GM21825 (cell line): ENCODE measurements at regions not wholly inside any gene's neighbourhood (a gene's known extent, or its start where the extent isn't known, plus 50 kb on each side); places are given as distances from the start of the nearest gene placed in this dataset.
"Not testable (repeated sequence)": the region's sequence is repeated elsewhere in the genome, so short reads cannot be mapped to it uniquely, and the experiment has no call there.

Experiments
- ATAC-seq: cut with Tn5 transposase; IDR thresholded peaks from one replicate; pipeline ENCODE4 v1.9.1; 2021; ENCODE audit warnings: mild to moderate bottlenecking, moderate library complexity; ENCODE audit not compliant: unreplicated experiment

DNA sequence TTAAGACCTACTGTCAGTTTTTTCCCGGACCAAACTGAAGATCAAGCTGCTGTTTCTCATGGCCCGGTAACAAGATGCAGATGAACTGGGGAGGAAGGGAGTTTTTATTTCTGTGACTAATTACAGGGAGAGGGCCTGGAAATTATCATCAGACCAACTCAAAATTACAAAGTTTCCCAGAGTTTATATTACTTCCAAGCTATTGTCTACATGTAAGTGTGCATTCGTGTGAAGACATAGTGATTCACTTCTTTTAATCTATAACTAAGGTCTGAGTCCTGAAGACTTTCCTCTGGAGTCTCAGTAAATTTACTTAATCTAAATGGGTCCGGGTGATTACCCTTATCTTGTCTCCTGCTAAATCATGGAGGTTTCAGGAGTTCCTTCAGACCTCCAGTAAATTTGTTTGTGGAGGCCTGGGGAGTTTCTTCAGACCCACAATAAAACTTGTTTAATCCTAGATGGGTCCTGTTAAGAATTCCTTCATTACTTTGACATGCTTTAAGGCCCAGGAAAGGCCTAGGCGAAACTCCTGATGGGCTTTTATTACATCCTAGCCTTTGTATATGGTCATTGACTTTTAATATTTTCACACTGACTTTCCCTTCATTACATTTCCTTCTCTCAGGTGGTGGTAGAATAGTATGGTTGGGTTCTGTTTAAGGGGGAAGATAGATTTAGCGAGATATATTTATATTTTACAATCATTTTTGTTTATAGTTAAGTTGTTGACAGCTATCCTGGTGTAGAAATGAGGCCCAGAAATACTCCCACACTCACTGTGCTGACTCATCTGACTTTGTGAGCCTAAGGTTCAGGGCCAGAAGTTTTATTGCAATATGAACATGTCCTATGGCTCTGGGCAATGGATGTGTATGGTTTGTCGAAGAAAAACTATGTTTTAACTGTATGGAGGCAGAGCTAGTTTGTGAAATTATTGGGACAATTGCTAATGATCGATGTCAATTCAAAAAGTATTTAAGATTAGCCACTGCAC is 627.0 kb upstream of the FBXO33 start:
- no peak for ATAC-seq

DNA sequence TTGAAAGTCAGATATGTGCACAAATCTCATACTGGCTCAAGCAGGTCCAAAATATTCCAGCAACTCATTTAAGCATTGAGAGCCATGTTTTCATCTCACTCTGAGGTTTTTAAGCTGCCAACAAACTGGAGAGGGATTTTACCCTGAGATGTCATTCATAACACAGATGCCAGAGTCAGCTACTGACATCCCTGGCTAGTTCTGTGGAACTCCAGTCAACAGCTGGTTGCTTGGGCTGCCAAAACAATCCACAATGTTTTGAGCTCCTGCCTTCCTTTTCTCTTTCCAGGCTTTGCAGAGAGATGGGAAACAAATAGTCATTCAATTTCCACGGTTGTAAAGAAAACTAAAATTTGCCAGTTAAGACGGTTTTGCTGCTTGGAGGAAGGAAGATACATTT is 621.2 kb upstream of the FBXO33 start:
- no peak for ATAC-seq

- ATAC-seq, result no peak
These were observed 596.8 kb upstream of the FBXO33 start for GRCh38 chr14:40028991-40029390.

GRCh38 chr14:40025101-40025500 is 592.9 kb upstream of the FBXO33 start:
- ATAC-seq, result no peak

- no peak for ATAC-seq
These were observed 578.7 kb upstream of the FBXO33 start for GRCh38 chr14:40010961-40011360.

DNA sequence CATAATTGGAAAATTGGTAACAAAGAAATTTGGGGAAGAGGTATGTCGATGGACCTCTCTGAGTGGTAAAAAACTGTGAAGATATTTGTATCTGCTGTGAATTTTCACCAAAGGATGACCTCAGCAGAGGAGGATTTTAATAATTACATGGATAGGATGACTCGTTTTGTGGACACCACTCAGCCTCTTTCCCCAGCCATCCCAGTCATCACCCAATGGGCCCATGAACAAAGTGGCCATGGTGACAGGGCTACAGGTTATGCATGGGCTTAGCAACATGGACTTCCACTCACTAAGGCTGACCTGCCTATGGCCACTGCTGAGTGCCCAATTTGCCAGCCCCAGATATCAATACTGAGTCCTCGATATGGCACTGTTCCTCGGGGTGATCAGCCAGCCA is 577.5 kb upstream of the FBXO33 start:
- ATAC-seq, result no peak

DNA sequence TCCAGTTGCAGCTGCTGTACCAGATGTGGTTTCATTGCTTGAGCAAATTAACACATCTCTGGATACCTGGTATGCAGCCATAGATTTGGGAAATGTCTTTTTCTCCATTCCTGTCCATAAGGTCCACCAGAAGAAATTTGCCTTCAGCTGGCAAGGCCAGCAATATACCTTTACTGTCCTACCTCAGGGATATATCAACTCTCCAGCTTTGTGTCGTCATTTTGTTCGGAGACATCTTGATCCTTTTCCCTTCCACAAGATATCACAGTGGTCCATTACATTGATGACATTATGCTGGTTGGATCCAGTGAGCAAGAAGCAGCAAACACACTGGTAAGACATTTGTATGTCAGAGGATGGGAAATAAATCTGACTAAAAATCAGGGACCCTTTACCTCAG is 576.1 kb upstream of the FBXO33 start:
- ATAC-seq, result not testable (repeated sequence)

DNA sequence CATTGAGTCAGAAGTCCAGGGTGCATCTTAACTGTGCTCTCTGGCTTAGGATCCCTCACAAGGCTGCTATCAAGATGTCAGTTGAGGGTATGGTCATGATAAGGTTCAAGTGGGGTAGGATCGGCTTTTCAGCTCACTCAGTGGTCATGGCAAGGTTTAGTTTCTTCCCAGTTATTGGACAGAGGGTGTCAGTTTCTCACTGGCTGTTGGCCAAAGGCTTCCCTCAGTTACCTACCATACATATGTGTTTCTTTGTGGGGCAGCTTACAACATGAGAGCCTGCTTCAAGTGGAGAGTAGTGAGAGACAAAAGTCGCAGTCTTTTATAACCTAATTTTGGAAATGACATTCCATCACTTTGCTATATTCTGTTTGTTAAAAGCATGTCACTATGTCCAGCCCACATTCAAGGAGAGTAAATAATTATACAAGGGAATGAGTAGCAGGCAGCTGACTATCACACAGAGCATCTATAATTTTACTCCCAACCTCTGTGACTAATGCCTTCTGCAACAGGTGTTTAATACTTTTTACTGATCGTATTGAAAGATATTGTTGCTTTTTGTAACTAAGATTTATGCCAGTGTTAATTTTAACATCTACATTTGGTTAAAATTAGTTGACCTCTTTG is 572.8 kb upstream of the FBXO33 start:
- no peak for ATAC-seq

DNA sequence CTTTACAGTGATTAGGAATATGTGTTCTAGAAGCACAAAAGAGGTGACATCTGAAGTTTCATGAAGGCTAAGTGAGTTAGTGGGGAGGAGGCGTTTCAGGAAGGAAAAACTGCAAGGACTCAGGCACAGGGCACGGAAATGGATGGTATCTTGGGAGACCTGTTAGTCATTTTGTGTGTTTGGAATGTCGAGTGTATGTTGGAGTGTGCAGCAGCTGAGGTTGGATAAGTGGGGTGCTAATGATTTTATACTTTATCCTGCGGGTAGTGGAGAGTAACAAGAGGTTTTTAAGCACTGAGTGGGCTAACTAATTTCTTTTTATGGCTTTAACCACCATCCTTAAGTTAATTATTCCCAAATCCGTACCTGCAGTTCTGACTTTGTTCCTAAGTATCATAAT is 571.5 kb upstream of the FBXO33 start:
- ATAC-seq, result no peak

- ATAC-seq, result no peak
These were observed 566.6 kb upstream of the FBXO33 start for GRCh38 chr14:39998854-39999253.

- ATAC-seq, result no peak
These were observed 565.9 kb upstream of the FBXO33 start for GRCh38 chr14:39998114-39998513.

- ATAC-seq, result no peak
These were observed 558.8 kb upstream of the FBXO33 start for GRCh38 chr14:39991041-39991440.

GRCh38 chr14:39988939-39989338 is 556.7 kb upstream of the FBXO33 start:
- no peak for ATAC-seq

GRCh38 chr14:39984323-39984722 is 552.1 kb upstream of the FBXO33 start:
- ATAC-seq, result no peak

DNA sequence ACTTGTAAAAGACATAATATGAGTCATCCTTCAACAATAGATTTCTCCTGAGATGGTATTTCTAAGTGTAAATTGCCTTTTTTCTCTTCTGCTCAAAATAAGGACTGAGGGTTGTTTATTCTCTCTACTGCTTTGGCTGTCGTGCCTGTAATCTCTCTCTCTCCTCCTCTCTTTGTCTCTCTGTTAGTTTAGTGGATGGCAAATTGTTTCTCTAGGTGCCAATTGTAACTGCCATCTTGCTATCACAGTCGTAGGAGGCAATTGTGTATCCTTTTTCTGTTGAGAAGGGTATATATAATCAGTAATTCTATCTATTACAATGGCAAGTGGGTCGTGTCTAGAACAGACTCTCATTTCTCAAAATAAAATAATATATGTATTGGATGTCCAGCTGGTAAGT is 545.0 kb upstream of the FBXO33 start:
- ATAC-seq, result no peak

DNA sequence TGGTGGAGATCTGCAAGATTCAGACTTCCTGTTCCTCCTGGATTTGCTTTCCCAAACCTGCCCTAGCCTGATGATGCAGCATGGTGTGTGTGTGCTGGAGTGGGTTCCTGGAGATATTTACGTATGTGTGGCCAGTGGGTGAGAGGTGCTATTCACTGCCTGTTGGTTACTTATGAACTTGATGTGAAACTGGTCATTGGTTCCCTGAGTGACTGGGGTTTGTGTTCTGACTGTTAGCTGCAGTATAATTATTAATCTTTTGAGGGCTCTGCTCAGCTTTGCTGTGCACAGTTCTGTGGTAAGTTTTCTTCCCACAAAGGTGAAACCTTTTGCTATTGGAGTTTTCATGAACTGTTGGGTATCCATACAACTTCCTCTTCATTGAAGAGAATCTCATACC is 541.8 kb upstream of the FBXO33 start:
- ATAC-seq, result peak; percentile 98

- no peak for ATAC-seq
These were observed 540.5 kb upstream of the FBXO33 start for GRCh38 chr14:39972704-39973103.

- no peak for ATAC-seq
These were observed 535.7 kb upstream of the FBXO33 start for GRCh38 chr14:39967885-39968284.

GRCh38 chr14:39957987-39958386 is 525.8 kb upstream of the FBXO33 start:
- ATAC-seq, result no peak

DNA sequence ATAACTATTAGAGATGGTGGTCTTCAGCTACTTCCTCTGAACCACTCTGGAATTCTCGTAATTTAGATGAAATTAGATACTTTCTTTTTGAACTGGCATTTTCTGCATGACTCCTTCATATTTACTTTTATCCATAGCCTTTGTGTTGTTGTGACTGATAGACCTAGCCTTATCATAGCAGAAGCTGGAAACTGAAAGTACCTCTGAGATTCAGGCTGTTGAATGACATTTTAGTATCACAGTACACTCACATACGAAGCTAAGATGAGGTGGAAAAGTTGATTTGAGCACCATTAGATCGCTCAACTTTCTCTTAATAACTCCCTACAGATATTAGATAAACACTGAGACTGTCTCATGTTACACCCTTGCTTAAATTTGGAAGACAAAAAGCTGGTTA is 525.1 kb upstream of the FBXO33 start:
- ATAC-seq, result no peak

- ATAC-seq, result no peak
These were observed 524.1 kb upstream of the FBXO33 start for GRCh38 chr14:39956372-39956771.

DNA sequence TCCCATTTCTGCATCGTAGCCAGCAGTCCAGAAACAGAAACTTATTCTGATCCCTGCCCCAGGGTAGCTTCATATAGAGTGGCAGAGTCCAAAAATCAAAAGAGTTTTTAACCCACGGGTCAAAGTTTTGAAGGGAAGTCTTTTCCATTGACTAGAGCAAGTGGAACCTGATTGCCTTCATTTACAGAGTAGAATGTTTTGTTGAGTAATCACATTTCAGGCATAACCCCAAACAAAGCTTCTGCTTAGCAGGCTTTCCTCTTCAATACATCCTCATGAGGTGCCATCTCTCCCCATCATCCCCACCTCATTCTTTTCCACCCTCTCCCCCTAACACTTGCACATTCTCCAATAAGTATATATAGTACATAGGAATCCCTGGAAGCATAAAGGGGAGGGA is 516.0 kb upstream of the FBXO33 start:
- ATAC-seq, result no peak
